ENCODE measurements at regions not wholly inside any gene's neighbourhood (a gene's known extent, or its start where the extent isn't known, plus 50 kb on each side); places are given as distances from the start of the nearest gene placed in this dataset.
A peak's percentile ranks its signal among the peaks of the same experiment; 100 is the strongest.

DNA sequence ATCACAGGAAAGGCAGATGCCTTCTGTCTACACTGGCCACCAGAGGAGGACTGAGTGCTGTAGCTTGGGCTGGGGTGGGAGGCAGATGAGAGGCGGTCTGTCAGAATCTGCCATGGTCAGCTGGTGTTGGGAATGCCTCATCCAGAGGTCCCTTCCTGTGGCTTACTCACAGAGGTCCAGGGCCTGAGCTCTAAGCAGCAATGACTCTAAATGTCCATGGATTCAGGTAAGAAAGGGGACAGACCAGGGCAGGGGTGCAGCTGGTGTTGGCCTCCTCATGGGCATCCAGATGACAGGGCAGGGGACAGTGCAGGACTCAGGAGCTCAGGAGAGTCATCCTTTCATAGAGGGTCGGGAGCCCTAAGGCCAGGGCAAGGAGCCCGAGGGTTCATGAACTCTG is 165.0 kb downstream of the ICE1 start:
- Histone ChIP-seq H3K9ac (ENCODE audit: extremely low read depth, insufficient read length, low read length) (no peak overlapping the region), H3K18ac (ENCODE audit: insufficient read length, low read depth, low read length) (no peak overlapping the region), H3K79me1 (ENCODE audit: insufficient read depth, low read depth, low read length, poor library complexity, severe bottlenecking) (no peaks in the 10 kb centered on the region), H4K8ac (replicated peaks; ENCODE audit: insufficient read length, low read depth, low read length) (no peak overlapping the region), H3K23ac (ENCODE audit: insufficient read length, low read depth, low read length) (no peak overlapping the region), H3K9me3 (ENCODE audit: control insufficient read depth, low read depth, low read length) (peaks cover 11% of the 10 kb centered on the region), H3K56ac (ENCODE audit: insufficient read length, low read depth, low read length) (no peak overlapping the region), H2AFZ (ENCODE audit: low read length) (no peak overlapping the region), H2AK5ac (ENCODE audit: insufficient read length, low read length) (no peak overlapping the region), H3K4ac (ENCODE audit: low read depth, low read length) (no peak overlapping the region), H3K79me2 (ENCODE audit: insufficient read depth, low read length) (no peaks in the 10 kb centered on the region), H2BK20ac (ENCODE audit: low read depth, low read length, poor library complexity, severe bottlenecking) (no peak overlapping the region), H3K27me3 (ENCODE audit: insufficient read depth, low read length) (no peaks in the 10 kb centered on the region), H2BK12ac (ENCODE audit: insufficient read length, low read depth, low read length) (no peak overlapping the region), H4K91ac (ENCODE audit: insufficient read length, low read depth, low read length) (no peak overlapping the region), H3K4me1 (ENCODE audit: insufficient read depth, low read length) (no peaks in the 10 kb centered on the region), H2BK15ac (ENCODE audit: low read depth, low read length) (no peak overlapping the region), H3T11ph (ENCODE audit: low read length) (no peak overlapping the region), H2BK5ac (ENCODE audit: insufficient read length, low read length) (no peak overlapping the region), H4K5ac (ENCODE audit: insufficient read length, low read depth, low read length) (no peak overlapping the region), H3K14ac (ENCODE audit: insufficient read depth, low read length) (no peak overlapping the region), H3K23me2 (ENCODE audit: insufficient read length, low read depth, low read length, poor library complexity, severe bottlenecking) (no peaks in the 10 kb centered on the region), H3K4me2 (ENCODE audit: insufficient read depth, insufficient read length, low read length) (no peak overlapping the region), H3K27ac (ENCODE audit: insufficient read length, low read depth, low read length) (no peak overlapping the region), H2BK120ac (ENCODE audit: low read depth, low read length, poor library complexity, severe bottlenecking) (no peak overlapping the region), H4K20me1 (ENCODE audit: control insufficient read depth, insufficient read depth, insufficient read length) (no peaks in the 10 kb centered on the region)
- H3K27me3 Mint-ChIP-seq (ENCODE audit: low read depth), result peaks cover 2% of the 10 kb centered on the region; the same call in 1 of the 2 replicates
- peaks cover 6 to 7% of the 10 kb centered on the region in 2 experiments; a peak in 3 of 5 replicates for H3K9me3 Mint-ChIP-seq
- H3K4me3 Mint-ChIP-seq, result no peak overlapping the region
- TF ChIP-seq, protein P1, sequence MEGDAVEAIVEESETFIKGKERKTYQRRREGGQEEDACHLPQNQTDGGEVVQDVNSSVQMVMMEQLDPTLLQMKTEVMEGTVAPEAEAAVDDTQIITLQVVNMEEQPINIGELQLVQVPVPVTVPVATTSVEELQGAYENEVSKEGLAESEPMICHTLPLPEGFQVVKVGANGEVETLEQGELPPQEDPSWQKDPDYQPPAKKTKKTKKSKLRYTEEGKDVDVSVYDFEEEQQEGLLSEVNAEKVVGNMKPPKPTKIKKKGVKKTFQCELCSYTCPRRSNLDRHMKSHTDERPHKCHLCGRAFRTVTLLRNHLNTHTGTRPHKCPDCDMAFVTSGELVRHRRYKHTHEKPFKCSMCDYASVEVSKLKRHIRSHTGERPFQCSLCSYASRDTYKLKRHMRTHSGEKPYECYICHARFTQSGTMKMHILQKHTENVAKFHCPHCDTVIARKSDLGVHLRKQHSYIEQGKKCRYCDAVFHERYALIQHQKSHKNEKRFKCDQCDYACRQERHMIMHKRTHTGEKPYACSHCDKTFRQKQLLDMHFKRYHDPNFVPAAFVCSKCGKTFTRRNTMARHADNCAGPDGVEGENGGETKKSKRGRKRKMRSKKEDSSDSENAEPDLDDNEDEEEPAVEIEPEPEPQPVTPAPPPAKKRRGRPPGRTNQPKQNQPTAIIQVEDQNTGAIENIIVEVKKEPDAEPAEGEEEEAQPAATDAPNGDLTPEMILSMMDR (conservative IDR thresholded peaks at IDR 0.05), result no peak
- WGBS (ENCODE audit: extremely low coverage, insufficient read length, low lambda C conversion rate), result no CpG with 5 or more reads among the region's 3 CpGs
- peaks cover 0 to 3% of the 10 kb centered on the region in 2 experiments; a peak in 2 of 4 replicates for H3K4me1 Mint-ChIP-seq
- peak overlapping the region in 1 of 3 experiments; percentile 70; a peak in 1 of 7 replicates for H3K27ac Mint-ChIP-seq
- no peak for DNase-seq
- H3K36me3 Mint-ChIP-seq (ENCODE audit: insufficient read depth in 1 of 3, low read depth in 3 of 3), result peaks cover 0 to 8% (median 0%) of the 10 kb centered on the region in 3 experiments; a peak in 2 of 7 replicates
